ENCODE measurements at regions not wholly inside any gene's neighbourhood (a gene's known extent, or its start where the extent isn't known, plus 50 kb on each side); places are given as distances from the start of the nearest gene placed in this dataset.

DNA sequence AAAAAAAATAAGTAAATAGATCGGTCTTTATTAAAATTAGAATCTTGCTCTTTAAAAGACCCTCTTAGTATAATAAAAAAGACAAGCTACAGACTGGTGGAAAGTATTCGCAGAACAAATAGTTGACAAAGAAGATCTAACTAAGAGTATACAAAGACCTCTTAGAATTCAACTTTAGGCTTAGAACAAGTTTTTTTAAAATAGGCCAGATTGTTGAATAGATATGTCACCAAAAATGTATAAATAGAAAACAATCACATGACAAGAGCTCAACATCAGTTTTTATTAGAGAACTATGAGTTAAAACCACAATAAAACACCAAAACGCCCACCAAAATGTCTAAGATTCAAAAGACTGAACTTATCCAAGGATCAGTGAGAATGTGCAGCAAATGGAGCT lies 632.7 kb upstream of the PTCHD4 start:
- TF ChIP-seq REST (IDR thresholded peaks at IDR 0.05; ENCODE audit: low read depth): no peak
- TF ChIP-seq FOXM1 (IDR thresholded peaks at IDR 0.05; ENCODE audit: borderline replicate concordance, low read depth): no peak
- TF ChIP-seq MAX (IDR thresholded peaks at IDR 0.05): no peak
- TF ChIP-seq TAF1 (IDR thresholded peaks at IDR 0.05; ENCODE audit: low read depth): no peak
- no peak for TF ChIP-seq TCF12 (IDR thresholded peaks at IDR 0.05; ENCODE audit: low read depth)
- TF ChIP-seq, protein P1, sequence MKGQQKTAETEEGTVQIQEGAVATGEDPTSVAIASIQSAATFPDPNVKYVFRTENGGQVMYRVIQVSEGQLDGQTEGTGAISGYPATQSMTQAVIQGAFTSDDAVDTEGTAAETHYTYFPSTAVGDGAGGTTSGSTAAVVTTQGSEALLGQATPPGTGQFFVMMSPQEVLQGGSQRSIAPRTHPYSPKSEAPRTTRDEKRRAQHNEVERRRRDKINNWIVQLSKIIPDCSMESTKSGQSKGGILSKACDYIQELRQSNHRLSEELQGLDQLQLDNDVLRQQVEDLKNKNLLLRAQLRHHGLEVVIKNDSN (IDR thresholded peaks at IDR 0.05): no peak
- TF ChIP-seq RAD21 (IDR thresholded peaks at IDR 0.05; ENCODE audit: low read depth): no peak
- no peak for TF ChIP-seq EP300 (IDR thresholded peaks at IDR 0.05; ENCODE audit: borderline replicate concordance)
- TF ChIP-seq YY1 (IDR thresholded peaks at IDR 0.05; ENCODE audit: low read depth): no peak
- no peak for TF ChIP-seq CEBPB (IDR thresholded peaks at IDR 0.05)
- TF ChIP-seq EGR1 (IDR thresholded peaks at IDR 0.05): no peak
- no peak for TF ChIP-seq CREB1 (IDR thresholded peaks at IDR 0.05; ENCODE audit: low read depth)
- TF ChIP-seq ZBTB7A (IDR thresholded peaks at IDR 0.05; ENCODE audit: low read depth): no peak
- TF ChIP-seq TEAD4 (IDR thresholded peaks at IDR 0.05): no peak

Data from Ishikawa (cell line).